HG02571 (cell line): ENCODE measurements at regions not wholly inside any gene's neighbourhood (a gene's known extent, or its start where the extent isn't known, plus 50 kb on each side); places are given as distances from the start of the nearest gene placed in this dataset.

Experiments used
- ATAC-seq: cut with Tn5 transposase; IDR thresholded peaks from one replicate; pipeline ENCODE4 v1.9.1; 2021; ENCODE audit warnings: mild to moderate bottlenecking, moderate library complexity; ENCODE audit not compliant: unreplicated experiment

DNA sequence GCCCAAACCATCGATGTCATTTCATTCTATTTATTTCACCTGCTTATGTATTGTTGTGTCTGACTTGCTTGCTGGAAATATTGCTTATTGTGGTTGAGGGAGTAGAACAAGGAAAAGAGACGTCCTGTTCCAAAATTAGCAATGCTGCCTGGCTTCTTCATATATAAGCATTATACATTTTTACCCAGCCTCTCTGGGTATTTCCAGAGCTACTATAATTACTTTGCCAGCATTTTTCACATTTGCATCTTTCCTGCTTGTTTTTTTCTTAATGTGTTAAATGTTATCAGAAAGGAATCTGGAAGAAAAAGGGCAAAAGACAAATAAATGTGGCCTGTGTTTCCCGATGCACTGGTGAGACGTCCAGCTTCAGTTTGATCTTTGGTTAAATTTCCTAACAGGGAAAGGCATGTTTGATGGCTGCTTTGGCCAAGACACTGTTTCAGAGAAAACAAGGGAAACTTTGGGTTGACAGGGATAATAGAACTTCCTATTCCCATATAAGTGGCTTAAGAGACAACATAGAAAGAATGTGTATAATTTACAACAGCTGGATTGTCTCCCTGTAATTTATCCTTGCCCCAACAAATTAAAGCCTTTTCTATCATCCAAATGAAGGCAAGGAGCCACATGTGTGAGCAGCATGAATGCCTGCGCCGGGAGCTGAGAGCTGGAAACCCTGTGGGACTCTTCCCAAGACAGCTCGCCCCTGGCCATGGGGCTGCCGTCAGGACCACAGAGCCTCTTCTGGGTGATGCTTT lies 671.1 kb upstream of the CELF2 start:
- ATAC-seq, result no peak

DNA sequence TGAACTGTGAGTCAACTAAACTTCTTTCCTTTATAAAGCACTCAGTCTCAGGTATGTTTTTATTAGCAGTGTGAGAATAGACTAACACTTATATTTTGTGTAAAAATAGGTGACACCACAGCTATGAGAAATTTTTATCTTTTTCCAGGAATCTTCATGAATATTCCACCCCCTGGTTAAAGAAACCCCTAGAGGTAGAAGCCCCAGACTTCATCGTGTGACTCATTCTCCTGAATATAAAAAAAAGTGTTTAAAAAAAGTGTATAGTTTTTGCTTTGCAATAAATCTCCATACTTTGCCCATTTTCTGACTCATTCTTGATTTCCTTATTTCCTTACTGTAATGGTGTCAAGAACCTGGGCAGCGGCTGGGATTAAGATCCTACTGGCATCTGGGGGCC lies 667.6 kb upstream of the CELF2 start:
- ATAC-seq, result no peak

DNA sequence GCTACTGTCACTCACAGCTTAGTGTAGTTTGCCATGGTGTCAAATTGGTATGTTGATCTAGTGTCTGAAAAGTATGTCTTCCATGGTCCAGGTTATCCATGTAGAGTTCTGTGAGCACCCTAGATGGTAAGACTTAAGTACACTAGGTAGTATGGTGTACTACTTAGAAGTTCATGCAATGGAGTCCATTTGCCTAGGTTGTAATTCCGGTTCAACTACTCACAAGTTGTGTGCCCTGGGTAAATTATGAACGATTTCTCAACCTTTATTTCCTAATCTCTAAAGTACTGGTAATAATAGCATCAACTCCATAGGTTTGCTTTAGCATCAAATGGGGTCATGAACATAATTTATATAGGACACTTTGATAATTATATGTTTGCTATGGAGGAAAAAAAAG lies 666.2 kb upstream of the CELF2 start:
- no peak for ATAC-seq

DNA sequence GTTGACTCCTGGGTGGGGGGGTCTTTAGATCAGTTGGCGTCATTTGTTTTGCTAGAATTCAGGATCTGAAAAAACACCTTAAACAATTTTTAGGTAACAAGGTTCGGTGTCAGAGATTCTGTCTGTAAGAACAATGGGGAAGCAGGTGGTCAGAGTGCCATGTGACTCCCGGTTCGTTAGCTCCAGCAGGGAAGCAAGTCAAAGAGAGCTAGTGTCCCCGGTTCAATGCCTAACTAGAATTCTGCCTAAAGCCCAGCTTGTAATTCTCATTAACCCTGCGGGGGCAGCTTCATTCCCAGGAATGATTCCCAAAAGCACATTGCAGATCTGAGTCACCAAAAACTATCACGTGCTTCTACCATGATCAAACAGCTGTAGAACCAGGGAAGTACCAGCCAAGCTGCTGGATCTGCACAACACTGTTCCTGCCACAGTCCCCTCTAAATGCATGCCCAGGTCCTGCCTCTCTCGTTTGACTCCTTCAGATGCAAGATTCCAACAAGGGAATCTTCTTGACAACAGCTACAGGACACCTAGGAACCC lies 664.3 kb upstream of the CELF2 start:
- no peak for ATAC-seq

DNA sequence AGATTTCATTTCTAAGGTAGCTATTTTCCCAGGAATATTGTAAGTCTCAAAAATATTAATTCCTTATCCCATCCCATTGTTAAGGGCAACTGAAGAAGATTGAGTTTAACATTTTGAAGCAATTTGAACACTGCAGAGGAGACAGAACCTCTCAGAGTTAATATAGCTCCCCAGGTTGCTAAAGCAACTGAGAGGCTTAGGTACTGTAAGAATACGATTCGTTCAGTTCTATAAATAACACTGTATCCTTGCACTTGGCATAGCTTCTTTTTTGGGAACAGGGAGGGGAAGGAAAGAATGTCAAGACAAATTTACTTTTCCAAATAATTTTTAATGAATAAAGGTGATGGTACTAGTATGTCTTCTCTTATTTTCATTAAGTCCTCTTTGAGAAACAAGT lies 658.4 kb upstream of the CELF2 start:
- ATAC-seq, result no peak

DNA sequence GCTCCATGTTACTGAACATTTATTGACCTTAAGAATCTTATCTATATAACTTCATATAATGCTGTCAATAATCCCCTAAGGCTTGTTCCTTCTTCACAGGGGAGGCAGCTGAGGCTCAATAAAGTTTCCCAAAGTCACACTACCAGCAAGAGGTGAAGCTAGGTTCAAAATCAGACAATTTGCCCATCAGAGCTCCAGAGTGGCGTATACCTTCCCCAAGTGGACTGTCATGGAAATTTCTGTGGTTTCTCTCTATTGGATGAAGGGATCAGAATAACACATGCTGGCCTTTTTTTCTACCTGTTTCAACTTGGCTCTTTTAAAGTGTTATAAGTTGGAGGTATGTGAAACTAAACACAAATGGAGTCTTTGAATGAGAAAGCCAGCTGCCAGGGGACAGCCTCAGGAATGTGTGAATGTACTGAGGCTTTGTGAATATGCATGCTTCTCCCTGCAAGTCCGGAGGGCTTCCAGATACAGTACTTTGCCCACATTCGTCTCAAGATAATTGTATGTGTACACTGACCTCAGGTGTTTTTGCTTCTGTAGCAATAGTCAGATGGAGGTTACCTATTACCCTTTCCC lies 656.3 kb upstream of the CELF2 start:
- no peak for ATAC-seq

DNA sequence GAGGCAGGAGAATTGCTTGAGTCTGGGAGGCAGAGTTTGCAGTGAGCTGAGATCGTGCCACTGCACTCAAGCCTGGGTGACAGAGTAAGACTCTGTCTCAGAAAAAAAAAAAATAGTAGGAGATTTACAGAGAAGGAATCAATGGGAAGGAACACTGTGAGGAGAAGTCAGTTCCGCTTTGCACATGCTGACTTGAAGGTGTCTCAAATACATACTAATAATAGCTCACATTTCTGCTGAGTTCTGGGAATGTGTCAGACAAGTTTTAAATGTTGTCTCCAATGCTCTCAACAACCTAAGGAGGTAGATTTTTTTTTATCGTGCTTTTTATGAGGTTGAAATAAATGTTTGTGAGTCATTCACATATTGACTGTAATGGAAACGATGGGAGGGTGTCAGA lies 654.9 kb upstream of the CELF2 start:
- ATAC-seq, result no peak

DNA sequence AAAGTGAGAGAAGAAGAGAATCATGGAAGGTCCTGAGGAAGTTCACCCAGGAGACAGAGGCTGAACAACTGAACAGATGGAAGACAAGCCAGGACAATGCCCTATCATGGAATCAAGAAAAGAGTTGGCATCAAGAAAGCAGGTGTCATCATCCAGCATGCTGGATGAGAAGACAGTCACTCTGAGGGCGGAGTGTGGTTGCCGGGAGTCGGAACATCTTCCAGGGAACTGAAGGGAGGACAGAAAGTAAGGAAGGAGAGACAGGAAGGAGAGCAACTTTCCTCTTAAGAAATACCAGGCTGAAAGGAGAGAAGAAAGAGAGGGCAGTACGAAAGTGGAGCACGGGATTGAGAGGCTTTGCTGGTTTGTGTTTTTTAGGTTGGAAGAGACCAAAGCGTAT lies 654.5 kb upstream of the CELF2 start:
- no peak for ATAC-seq

DNA sequence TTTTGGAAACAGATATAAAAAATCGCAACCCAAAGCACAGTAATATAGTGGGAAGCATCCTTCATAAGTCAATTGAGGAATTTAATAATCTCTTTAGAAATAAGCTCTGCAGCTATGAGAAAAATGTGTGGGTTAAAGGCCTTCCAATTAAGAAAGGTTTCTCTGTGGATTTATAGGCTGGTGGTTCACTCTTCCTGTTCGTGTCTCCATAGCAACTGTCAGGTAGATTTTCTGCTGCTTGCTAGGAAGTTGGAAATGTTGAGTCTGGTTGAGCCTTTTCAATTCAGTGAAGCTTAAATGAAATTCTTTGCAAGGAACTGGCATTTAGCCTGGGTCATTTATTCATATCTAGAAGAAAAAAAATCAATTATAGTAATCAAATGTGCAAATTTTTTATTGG lies 652.8 kb upstream of the CELF2 start:
- no peak for ATAC-seq

DNA sequence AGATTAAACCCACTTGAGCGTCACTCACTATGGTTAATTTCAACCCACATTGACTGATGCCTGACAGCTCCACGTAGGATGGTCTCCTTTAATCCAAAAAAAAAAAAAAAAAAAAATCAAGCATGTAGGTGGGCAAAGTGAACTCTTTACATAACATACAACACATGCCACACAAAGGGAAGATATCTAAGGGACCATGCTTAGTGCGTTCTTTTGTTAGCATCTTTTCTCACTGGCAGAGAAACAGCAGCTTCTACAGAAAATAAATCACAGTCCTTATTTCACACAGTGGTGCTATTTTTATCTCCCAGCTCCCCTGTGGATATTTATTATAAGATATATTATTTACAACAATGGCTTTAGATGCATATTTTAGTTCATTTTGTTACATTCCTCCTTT lies 652.0 kb upstream of the CELF2 start:
- no peak for ATAC-seq

DNA sequence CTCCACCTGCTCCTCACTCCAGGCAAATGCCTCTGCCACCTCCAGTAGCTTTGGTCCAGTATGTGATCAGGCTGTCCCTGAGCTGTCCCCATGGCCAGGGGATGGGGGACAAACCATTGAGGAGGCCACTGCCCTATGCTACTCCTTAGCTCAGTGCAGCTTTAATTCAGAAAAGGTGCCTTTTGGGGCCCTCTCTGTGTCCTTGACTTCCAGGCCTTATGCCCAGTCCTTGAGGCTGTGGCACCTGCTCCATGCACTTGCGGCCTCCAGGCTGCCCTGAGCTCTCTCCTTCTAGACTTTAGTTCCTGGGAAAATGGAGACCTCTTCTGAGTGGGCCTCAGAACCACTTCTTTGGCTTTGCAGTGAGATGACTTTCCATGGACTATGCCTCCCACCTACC lies 650.8 kb upstream of the CELF2 start:
- ATAC-seq, result no peak

DNA sequence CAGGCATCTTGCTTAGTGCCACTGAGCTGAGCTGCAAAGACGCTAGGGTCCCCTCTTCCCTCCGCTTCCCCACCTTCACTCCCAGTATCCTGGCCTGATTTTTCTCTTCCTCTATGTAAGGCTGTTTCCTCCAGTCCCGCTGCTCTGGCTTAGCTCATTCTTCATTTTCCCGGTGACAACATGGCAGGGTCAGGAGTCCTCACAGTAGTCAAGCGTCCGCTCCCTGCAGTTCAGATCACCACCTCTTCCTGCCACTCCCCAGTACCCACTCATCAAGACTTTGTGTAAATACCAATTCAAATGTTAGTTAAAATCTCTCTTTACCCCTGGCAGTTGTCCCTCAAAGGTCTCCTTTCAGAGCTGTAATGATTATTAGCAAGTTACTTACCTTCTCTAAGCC lies 650.4 kb upstream of the CELF2 start:
- no peak for ATAC-seq

DNA sequence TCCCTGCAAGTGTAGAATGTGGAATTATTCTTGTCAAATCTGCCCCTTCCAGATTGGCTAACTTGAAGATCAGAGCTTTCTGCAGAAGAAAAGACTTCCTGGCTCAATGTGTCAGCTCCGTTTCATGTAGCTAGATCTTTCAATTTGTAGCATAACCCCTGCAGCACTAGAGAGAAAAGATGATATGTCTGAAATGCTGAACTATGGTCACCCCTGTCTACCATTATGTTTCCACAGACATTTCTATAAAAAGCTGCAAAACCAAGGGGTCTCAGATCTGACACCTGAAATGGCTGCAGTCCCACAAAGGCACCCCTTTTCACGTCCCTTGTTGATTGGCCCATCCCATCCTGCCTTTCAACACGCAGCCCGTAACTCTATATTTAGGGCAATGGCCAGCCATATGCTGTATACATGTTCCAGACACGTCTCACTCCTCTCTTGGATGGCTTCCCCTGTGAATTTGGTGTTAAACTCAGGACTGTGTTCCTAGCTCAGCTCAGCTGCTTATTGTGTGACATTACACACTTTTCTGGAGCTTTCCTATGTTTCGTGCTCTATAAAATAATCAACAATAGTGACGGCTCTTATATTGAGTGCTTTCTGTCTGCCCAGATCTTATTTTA lies 648.6 kb upstream of the CELF2 start:
- no peak for ATAC-seq

DNA sequence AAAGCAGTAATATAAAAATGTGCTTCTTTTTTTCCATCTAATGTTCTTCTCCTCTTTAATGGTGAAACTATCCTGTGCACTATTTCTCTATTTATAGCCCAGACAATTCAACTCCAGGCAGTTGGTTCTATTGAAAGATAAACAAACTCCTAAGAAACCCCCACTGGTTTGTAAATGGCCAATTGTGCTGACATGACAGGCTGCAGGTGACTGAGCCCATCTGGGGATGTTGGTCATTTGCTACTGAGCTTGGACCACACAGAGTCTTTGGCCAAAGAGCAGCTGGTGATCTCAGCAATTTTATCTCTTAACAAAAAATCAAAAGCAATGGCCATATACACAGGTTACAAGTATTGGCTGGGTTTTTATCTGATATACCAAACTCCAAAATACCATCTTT lies 631.8 kb upstream of the CELF2 start:
- ATAC-seq, result no peak

DNA sequence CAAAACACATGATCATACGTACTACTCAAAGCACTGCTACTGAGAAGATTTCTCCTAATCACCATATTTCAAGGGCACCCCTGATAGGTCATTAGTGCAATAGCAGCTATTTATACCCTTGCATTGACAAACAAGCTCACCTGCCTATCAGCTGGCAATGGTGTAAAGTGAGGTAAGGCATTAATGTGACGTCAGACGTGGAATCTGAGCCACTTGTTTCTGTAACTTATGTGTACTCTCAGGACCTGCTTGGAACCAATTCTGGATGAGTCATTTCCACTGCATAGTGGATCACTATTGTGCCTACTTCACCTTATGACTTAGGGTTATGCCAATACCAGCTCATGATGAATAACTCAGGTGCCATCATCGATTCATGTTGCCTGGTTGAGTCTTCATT lies 628.5 kb upstream of the CELF2 start:
- ATAC-seq, result no peak

DNA sequence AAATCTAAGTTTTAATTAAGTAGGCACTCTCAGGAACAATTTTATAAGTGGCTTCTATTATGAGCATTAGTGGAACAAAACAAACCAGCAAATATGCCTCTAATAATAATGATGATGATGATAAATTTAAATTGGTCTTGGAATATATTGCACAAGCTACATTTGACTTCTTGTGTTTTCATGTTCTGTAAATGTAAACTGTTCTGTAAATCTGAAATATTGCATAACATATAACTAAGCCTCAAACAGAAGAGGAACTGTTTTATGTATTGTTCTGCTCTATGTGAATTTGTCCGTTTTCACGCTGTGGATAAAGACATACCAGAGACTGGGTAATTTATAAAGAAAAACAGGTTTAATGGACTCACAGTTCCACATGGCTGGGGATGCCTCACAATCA lies 625.2 kb upstream of the CELF2 start:
- no peak for ATAC-seq

DNA sequence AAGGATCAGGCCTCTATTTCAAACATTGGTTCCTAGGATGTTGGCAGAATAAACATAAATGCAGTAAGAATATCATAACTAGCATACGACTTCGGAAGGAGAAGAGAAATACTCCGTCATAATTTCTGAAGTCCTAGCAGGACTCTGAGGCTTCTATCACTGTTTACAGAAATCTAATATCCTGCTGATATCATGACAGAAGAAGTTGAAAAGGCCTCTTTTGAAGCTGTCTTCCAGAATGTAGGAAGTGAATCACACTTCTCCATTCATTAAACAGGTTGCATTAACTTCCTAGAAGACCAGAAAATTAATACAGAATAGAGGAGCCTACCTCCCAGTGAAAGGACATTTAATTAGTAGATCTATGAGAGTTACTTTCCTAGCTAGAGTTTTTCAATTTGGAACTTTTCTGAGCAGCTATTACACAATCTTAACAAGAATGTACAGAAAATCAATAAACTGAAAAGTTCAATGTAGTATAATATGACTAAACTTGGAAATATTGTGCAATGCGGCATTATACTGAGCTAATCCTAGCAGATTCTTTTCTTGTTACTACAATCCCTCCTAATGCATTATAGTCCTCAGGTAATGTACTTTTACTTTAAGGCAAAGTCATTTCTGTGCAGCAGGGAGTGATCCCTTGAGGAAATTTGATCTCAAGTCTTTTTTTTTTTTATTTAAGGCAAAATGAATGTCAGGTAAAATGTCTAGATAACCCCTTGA lies 622.6 kb upstream of the CELF2 start:
- ATAC-seq, result no peak

DNA sequence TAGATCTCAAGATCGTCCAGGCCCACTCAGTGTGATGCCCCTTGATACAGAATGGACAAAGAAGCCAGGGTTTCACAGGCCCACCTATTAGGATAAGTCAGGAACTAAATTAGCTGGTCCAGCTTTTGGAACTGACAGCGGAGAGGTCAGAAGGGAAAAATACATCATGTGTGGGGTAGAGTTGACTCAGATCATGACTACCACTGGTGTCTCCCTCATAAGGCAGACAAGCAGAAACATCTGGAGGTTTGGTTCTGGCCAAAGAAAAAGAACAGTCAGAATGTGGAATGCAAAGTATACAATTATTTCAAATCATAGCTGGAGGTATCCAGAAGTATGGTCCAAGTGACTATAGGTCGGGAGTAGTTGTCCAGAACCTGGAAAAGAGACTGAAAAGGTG lies 621.1 kb upstream of the CELF2 start:
- no peak for ATAC-seq

DNA sequence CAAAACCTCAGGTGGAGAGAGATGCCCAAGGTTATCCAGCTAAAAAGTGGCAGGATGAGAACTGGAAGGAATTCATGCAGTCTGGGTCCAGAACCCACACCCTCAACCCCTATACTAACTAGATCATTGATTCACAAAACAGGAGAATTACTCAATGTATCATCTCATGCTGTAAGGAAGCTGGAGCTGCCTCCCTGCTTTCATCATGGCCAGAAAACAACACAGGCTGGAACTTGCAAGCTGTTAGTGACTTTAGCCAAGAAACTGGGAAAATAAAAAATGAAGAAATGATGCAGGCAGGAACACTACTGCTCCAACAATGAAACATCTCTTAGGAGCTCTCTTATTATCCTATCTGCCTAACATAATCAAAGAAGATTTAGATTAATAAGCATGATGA lies 619.8 kb upstream of the CELF2 start:
- ATAC-seq, result no peak

DNA sequence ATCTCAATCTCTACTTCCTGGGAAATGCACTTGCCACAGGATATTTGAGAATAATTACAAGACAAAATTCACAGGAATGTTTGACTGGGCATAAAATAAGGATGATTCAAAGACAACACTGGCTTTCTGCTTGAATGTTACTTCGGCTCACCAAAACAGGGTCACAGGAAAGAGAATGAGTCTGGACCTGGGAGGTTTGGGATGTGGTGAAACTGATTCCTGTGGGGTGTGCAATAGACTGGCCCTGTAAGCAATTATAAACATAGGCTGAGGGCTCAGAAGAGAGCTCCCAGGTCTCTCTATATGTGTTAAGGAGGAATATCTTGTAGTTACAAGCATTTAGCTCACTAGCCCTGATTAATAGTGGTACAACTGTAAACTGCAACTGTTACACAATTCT lies 613.9 kb upstream of the CELF2 start:
- ATAC-seq, result no peak

DNA sequence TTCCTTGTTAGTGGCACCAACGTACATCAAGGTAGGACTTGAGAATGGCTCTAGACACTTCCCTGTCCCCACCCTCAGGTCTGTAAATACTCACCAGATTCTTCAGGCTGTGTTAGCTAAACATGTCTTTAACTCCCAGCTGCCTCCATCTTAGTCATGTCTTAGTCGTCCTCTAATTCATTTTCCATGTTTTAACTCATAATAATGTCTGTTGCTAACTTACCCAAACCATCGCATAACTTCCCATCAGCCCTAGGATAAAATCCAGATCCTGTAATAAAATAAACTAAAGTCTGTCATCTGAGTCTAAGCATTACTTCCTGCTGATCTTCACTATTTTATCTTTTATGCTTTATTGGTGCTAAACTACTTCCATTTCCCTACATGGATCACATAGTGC lies 600.0 kb upstream of the CELF2 start:
- ATAC-seq, result no peak

DNA sequence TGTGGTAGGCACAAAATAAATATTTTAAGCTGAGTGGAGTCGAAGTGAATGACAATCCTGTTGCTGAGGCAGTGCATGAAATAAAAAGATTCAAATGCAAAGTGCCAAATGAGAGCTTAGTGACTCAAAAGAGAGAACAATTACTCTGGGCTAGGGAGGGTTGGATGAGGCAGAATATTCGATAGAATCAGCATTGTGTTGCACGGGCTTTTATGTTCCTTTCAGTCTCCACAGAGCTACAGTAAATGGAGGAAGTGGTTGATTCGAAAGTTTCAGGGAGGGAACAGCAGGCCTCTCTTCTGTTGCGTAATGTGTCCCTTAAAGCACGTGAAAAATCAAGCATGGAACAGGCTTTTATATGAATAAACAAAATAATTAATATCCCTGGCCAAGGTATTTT lies 599.3 kb upstream of the CELF2 start:
- ATAC-seq, result peak; percentile 92
